DLD1 (cell line): ENCODE measurements at regions not wholly inside any gene's neighbourhood (a gene's known extent, or its start where the extent isn't known, plus 50 kb on each side); places are given as distances from the start of the nearest gene placed in this dataset.

Source experiments
- in situ Hi-C: cut with HindIII; loops from 2 replicates; pipeline ENCODE4 v1.10.0; 2017; ENCODE audit warnings: low sequenced_read_pairs

GRCh38 chr5:171624396-171624795 is 161.2 kb upstream of the SMIM23 start:
- in situ Hi-C loops, result loop anchor here (10.0 kb wide), 1 partner anchor 210 kb away; the partner anchor contains the start of gene FGF18

- in situ Hi-C loops, result loop anchor here (10.0 to 25.0 kb wide), 2 partner anchors 211 to 237 kb away; partner anchors contain the start of gene FGF18
Observed at GRCh38 chr5:171625646-171626045, 160.0 kb upstream of the SMIM23 start.

- in situ Hi-C loops, result loop anchor here (10.0 to 25.0 kb wide), 2 partner anchors 213 to 234 kb away; partner anchors contain the start of gene FGF18
Observed at GRCh38 chr5:171627936-171628632, 157.5 kb upstream of the SMIM23 start.

- in situ Hi-C loops, result loop anchor here (10.0 to 25.0 kb wide), 2 partner anchors 214 to 234 kb away; partner anchors contain the start of gene FGF18
Observed at GRCh38 chr5:171628633-171628974, 157.0 kb upstream of the SMIM23 start.

- in situ Hi-C loops, result loop anchor here (10.0 to 25.0 kb wide), 2 partner anchors 214 to 233 kb away; partner anchors contain the start of gene FGF18
Observed at GRCh38 chr5:171629221-171629620, 156.4 kb upstream of the SMIM23 start.

- in situ Hi-C loops, result loop anchor here (10.0 to 25.0 kb wide), 2 partner anchors 215 to 233 kb away; partner anchors contain the start of gene FGF18
Observed at GRCh38 chr5:171629628-171630349, 155.8 kb upstream of the SMIM23 start.

- in situ Hi-C loops, result loop anchor here (25.0 kb wide), 1 partner anchor 232 kb away; no protein-coding TSS in a partner anchor
Observed at GRCh38 chr5:171630350-171631065, 155.1 kb upstream of the SMIM23 start.

- in situ Hi-C loops, result loop anchor here (25.0 kb wide), 1 partner anchor 230 kb away; no protein-coding TSS in a partner anchor
Observed at GRCh38 chr5:171632616-171633015, 153.0 kb upstream of the SMIM23 start.

- in situ Hi-C loops, result loop anchor here (25.0 kb wide), 1 partner anchor 228 kb away; no protein-coding TSS in a partner anchor
Observed at GRCh38 chr5:171633776-171634470, 151.7 kb upstream of the SMIM23 start.

- in situ Hi-C loops, result loop anchor here (25.0 kb wide), 1 partner anchor 228 kb away; no protein-coding TSS in a partner anchor
Observed at GRCh38 chr5:171634511-171634910, 151.1 kb upstream of the SMIM23 start.

GRCh38 chr5:171635028-171635427 is 150.6 kb upstream of the SMIM23 start:
- in situ Hi-C loops, result loop anchor here (25.0 kb wide), 1 partner anchor 227 kb away; no protein-coding TSS in a partner anchor

- in situ Hi-C loops, result loop anchor here (25.0 kb wide), 1 partner anchor 227 kb away; no protein-coding TSS in a partner anchor
Observed at GRCh38 chr5:171635561-171636245, 149.9 kb upstream of the SMIM23 start.

- in situ Hi-C loops, result loop anchor here (25.0 kb wide), 1 partner anchor 224 kb away; no protein-coding TSS in a partner anchor
Observed at GRCh38 chr5:171637811-171638210, 147.8 kb upstream of the SMIM23 start.

GRCh38 chr5:171639205-171639621 is 146.4 kb upstream of the SMIM23 start:
- in situ Hi-C loops, result loop anchor here (25.0 kb wide), 1 partner anchor 223 kb away; no protein-coding TSS in a partner anchor

GRCh38 chr5:171639966-171640365 is 145.7 kb upstream of the SMIM23 start:
- in situ Hi-C loops, result loop anchor here (25.0 kb wide), 1 partner anchor 222 kb away; no protein-coding TSS in a partner anchor

- in situ Hi-C loops, result loop anchor here (25.0 kb wide), 1 partner anchor 222 kb away; no protein-coding TSS in a partner anchor
Observed at GRCh38 chr5:171640480-171640879, 145.1 kb upstream of the SMIM23 start.

- in situ Hi-C loops, result loop anchor here (25.0 kb wide), 1 partner anchor 220 kb away; no protein-coding TSS in a partner anchor
Observed at GRCh38 chr5:171641891-171642290, 143.7 kb upstream of the SMIM23 start.

- in situ Hi-C loops, result loop anchor here (25.0 kb wide), 1 partner anchor 219 kb away; no protein-coding TSS in a partner anchor
Observed at GRCh38 chr5:171642894-171643293, 142.7 kb upstream of the SMIM23 start.

GRCh38 chr5:171644536-171644935 is 141.1 kb upstream of the SMIM23 start:
- in situ Hi-C loops, result loop anchor here (25.0 kb wide), 1 partner anchor 218 kb away; no protein-coding TSS in a partner anchor
